HG03565 (cell line): ENCODE measurements at regions not wholly inside any gene's neighbourhood (a gene's known extent, or its start where the extent isn't known, plus 50 kb on each side); places are given as distances from the start of the nearest gene placed in this dataset.

Source experiments
- ATAC-seq: cut with Tn5 transposase; IDR thresholded peaks from one replicate; pipeline ENCODE4 v1.9.1; 2021; ENCODE audit warnings: mild to moderate bottlenecking, moderate library complexity; ENCODE audit not compliant: unreplicated experiment

DNA sequence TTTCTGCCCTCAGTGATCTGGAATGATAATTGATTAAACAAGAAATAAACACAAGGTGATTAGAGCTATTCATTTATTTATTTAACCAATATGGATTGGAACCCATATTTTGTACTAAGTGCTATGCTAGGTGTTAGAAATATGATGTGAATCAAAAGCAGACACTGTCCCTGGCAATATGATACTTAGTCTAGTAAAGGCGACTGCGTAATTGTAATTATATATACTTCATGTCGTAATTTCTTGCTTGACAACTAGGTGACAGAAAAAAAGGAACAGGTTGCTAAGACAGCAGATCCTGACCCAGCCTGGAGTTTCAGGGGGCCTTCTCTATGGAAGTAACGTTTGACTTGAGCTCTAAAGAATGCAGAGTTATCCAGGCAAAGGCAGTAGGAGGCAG, 236.5 kb upstream of the F9 start:
- ATAC-seq = no peak

GRCh38 chrX:139290310-139290709, 240.2 kb upstream of the F9 start:
- ATAC-seq = peak; percentile 96

- ATAC-seq = no peak
Observed at GRCh38 chrX:139287155-139287924, 243.2 kb upstream of the F9 start.

- ATAC-seq = no peak
Observed at GRCh38 chrX:139286342-139286741, 244.2 kb upstream of the F9 start.

GRCh38 chrX:139267851-139268250, 262.7 kb upstream of the F9 start:
- no peak for ATAC-seq

DNA sequence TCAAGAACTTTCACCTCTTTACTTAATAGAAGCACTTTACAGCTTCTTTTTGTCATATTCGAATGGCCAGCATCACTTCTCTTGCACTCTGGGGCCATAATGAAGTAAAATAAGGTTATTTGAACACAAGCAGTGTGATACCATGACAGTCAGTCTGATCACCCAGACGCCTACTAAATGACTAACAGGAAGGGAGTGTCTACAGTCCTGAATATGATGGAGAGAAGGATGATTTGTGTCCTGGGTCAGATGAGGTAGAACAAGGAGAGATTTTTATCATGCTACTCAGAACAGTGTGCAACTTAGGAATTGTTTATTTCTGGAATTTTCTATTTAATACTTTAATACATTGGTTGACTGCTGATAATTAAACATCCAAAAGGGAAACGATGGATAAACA, 284.2 kb upstream of the F9 start:
- no peak for ATAC-seq

DNA sequence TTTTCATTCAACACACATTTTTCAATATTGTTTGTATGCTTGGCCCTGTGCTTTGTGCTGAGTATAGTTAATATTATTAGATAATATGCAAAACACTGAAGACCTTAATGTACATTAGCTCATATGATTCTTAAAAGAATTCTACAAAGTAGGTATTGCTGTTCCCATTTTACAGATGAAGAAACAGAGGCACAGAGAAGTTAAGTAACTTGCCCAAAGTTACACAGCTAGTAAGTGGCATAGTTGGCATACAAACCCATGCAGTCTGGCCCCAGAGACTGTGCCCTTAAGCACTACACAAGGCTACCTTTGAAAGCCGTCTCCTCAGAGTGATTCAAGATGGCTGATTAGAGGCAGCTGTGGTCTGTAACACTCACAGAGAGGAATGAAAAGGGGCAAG, 293.4 kb upstream of the F9 start:
- ATAC-seq = no peak

GRCh38 chrX:139234898-139235297, 295.6 kb upstream of the F9 start:
- no peak for ATAC-seq

- ATAC-seq = no peak
Observed at GRCh38 chrX:139224953-139225665, 305.4 kb upstream of the F9 start.

DNA sequence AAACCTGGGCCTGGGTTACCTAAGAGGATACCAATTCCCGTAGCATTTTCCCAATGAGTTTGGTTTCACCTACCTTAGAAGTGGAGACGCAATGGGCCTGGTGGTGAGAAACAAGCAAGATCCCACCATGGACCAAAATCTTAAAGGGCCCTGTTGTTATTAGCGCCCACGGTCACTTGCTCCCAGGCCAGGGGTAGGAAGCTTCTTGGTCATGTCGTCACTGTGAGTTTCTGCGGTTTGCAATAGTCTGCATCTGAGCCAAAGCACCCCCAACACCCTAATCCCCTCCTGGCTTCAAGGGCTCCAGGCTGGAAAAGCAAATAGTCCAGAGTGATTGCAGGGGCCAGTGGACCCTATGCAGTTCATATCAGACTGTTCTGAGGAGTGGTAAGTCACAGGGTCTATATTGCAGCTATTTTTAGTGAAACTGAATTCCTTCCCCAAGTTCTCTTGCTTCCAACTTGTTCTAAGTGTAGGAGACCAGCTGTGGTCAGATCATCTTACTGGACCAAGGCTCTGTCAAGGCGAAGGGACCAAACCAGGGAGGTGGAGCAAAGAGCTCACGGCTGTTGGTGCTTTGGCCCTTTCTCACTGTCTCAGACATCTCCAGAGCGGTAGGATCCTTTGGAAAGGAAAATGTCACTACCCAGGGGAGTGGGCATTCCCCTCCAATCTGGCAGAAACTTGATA, 307.9 kb upstream of the F9 start:
- no peak for ATAC-seq

DNA sequence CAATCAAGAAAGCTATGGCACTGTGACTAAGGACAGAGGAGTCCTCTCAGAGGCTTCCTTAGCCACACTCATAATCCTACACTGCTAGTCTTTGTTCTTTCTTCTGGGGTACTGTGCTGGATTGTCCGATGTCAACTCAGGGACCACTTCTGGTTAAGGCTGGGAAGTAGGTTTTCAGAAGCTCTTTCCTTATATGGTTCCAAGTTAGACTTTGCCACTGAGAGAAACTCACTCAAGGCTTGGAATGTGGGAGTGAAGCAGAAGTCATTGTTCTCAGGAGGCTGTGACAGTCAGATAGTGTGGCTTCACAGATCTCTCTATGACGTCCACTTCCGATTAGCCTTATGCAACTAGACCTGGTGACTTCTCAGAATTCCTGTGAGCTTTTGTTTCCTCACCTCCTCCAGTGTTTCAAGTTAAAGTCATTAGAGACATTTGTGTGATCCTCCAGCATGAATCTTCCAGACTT, 317.3 kb upstream of the F9 start:
- ATAC-seq = no peak

DNA sequence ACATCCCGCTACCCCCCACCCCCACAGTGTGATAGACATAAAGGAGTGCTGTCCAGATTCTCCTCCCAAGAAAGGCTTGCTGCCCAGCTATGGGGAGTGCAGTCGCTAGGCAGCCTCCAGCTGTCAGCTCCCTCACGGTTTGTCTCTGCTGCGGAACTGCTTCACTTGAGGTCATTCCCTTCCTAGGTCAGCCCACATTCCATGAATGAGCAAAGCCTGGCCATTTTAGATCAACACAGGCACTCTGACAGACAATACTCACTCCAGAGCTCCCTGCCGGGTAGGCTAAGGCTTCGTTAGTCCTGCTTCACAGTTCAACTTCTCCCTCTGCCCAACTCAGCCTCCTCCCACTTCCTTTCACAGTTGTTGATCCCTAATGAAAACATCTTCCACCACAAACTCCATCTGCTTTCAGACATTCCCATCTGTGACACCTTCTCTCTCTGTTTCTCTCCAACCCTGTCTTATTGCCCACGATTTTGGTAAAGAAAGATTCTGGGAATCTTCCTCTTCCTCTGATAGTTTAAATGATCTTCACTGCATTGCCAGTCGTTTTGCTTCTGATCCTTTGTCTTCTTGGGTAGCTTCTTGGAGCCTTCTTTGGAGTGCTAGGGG, 318.9 kb upstream of the F9 start:
- ATAC-seq = no peak

DNA sequence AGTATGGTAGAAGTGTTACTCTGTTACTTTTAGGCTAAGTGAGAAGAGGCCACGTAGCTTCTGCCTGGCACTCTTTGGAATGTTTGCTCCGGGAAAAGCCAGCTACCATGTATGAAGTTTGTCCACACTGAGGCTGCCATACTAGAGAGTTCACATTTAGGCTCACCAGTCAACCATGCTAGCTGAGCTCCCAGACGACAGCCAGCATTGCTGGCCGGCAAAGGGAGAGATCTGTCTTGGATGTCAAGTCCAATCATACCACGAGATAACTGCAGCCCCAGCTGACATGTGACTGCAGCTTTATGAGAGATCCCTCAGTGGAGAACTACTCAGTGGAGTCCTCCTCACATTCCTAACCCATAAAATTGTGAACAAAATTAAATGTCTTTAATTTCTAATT, 321.2 kb upstream of the F9 start:
- ATAC-seq = no peak

DNA sequence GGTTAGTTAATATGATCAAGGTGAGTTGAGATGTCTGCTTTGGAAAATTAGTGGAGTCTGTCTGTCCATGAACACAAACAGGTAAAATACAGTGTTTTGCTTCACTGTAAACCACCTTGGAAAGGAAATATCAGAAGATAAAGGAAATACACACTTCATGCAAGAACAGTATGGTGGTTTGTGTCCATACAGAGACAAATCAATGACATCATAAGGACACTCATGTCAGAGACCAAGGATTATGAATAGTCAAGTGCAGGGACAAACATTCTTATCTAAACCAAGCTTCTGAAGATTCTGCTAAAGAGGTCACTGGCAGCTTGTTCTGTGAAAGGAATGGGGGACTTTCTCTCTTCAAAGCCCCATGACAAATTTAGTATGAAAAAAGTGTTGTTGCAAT, 322.9 kb upstream of the F9 start:
- ATAC-seq = no peak

DNA sequence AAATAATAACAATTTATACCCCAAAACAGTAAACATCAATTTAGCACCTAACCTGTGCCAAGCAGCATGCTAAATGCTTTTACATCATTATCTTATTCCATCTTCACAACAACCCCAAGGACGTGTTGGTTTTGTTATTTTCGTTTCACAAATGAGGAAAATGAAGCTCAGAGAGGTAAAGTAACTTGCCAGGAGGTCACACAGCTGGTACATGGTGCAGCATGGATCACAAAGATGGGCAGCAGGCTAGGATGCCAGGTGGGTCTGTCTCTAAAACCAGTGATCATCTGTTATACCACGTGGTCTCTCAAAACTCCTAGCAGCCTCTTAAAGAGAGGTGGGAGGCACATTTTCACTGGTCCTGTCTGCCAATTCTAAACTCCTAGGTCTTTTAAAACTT, 323.6 kb upstream of the F9 start:
- ATAC-seq = no peak

DNA sequence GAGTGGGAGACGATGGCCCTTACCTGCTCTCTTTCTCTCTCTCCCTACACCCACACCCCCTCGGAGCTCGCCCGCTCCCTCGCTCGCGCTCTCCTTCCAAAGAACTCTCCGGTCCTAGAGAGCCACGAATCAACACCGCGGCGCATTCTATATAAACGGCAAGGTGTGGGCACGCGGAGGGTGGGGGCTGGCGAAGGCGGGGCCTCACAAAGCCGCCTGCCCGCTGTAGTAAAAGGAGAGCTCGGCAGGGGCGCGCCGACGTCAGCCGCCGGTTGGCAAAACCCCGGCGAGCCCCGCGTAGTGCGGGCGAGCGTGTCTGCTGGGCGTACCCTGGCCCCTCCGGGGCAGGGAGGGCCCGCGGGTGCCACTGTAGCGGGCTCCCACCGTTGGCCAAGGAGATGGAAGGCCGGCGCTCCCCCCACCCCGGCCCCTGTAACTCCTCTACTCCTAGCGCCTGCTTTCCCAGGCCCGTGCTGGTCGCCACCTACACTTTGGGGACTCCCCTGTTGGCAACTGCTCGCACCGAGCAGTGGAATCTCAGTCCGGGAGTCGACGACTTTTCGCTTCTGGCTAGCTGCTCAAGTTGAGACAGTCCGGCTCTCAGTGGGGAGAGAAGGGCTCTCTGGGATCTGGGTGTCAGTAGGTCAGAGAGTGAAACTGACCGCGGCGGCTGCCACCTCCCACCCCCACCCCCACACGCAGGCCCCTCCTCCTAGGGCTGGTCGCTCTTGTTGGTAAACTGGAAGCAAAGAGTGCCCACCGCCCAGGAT, 325.5 kb upstream of the F9 start:
- ATAC-seq = no peak

- no peak for ATAC-seq
Observed at GRCh38 chrX:139204571-139204897, 326.0 kb upstream of the F9 start.

DNA sequence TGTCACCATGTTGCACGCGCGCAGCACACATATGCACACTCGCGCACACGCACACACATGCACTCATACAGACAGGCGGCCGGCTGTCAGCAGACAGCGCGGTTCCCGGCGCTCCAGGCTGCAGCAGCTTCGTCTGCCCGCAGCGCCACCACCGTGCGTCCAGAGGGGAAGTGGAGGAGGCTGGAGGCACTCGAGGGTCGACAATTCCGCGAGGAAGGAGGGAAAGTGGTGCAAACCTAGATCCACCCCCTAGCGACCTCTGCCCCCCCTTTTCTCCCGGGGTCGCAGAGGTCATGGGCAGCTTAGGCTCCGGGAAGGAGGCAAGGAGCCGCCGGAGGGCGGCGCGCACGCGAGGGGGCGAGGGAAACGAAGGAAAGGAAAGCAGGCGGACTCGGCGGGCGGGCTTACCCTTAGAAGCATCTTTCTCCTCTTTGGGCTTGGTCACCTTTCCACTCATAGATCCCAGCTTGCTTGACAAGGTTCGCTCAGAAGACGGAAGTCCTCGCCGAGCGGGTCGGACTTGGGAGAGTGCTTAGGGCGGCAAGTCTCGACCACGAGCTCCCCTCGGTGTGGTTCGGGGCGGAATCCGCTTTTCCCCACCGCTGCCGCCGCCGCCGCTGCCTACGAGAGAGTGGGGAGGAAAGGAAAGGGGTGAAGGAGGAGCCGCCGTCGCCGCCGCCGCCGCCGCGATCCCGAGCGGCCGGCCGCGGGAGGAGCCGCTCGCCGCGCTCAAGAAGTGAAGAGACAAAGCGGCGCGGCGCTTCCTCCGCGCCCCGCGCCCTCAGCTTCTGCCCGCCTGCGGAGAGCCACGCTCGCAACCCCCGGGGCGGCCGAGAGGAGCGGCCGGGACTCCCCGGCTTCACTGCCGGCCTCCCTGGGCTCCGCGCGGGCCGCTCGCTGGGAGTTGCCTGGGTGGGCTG, 326.6 kb upstream of the F9 start:
- no peak for ATAC-seq

DNA sequence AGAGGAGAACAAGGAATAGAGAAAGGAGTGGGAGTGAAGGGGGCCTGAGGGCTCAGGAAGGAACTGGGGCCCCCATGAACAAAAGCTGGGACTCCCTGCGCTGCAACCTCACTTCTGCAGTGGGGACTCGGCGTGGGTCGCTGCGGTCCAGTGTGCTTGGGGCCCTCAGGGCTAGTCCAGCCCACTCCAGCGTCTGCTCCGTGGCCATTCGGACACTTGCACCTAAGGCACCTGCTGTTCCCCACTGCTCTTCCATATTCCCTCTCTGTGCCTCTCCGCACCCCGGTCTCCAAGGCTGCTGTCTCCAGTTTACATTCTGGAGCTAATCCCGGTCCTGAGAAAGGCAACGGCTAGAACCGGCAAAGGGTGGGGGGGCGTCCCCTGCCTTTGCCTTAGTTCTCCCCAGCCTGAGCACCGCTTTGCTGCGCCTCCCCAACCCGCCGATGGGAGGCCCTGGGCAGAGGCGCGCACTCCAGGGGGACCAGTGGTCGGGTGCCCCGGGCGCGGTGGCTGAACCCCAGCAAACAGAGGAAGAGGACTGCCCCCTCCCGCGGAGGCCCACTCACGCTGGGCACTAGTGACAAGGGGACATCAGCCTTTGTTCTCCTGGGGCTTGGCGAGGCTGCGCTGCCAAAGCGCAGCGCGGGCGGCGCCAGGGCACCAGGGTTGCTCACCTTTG, 327.7 kb upstream of the F9 start:
- no peak for ATAC-seq
